ENCODE measurements at regions not wholly inside any gene's neighbourhood (a gene's known extent, or its start where the extent isn't known, plus 50 kb on each side); places are given as distances from the start of the nearest gene placed in this dataset.

DNA sequence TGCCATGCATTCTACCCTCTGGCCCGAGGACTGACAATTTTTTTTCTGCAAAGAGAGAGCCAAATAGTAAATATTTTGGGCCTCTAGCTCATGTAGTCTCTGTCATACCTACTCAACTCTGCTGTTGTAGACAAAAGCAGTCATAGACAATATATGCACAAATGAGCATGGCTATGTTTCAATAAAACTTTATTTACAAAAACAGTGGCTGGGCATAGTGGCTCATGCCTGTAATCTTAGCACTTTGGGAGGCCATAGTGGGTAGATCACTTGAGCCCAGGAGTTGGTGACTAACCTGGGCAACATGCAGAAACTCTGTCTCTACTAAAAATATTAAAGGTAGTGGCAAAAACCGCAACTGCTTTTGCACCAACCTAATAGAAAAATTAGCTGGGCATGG lies 153.7 kb upstream of the BTG1 start:
- no peak for DNase-seq (ENCODE audit: low read depth)
- H3K4me3 ChIP-seq (ENCODE audit: low read length): no peak overlapping the region
- TF ChIP-seq, protein P1, sequence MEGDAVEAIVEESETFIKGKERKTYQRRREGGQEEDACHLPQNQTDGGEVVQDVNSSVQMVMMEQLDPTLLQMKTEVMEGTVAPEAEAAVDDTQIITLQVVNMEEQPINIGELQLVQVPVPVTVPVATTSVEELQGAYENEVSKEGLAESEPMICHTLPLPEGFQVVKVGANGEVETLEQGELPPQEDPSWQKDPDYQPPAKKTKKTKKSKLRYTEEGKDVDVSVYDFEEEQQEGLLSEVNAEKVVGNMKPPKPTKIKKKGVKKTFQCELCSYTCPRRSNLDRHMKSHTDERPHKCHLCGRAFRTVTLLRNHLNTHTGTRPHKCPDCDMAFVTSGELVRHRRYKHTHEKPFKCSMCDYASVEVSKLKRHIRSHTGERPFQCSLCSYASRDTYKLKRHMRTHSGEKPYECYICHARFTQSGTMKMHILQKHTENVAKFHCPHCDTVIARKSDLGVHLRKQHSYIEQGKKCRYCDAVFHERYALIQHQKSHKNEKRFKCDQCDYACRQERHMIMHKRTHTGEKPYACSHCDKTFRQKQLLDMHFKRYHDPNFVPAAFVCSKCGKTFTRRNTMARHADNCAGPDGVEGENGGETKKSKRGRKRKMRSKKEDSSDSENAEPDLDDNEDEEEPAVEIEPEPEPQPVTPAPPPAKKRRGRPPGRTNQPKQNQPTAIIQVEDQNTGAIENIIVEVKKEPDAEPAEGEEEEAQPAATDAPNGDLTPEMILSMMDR (IDR thresholded peaks at IDR 0.05; ENCODE audit: insufficient read depth, low read depth, low read length, missing control alignments): no peak

DNA sequence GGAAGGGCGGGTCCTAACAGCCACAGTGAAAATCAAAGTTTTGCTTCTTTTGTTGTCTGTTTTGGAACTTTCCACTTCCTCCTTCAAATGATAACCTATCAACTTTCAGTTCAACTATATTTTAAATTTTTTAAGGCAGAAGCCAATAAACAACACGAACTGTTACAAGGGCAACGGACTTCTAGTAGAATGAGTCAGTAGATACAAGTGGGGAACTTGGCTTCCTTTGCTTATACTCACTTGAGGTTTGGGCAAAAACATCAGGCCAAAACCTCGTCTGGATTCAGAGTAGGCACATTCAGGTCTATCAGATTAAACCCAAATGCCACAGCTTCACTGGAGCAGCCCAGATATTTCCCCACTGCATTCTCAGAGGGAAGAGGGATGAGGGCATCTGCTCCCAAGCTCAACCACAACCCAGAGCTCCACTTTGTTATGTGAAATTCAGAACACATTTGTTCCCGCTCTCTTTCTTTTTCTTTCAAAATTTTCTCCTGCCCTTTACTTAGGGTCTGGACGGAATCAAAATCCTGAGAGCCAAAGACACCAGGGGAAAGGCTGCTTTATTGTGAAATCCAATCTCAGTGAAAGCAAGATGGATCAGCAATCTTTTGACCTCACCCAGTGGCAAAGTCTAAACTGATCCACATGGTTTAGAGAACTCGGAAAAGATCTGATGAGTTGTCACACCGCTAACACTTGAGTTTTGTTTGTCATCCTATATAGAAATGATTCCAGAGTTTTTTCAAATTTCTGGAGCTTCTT lies 152.5 kb upstream of the BTG1 start:
- no peak for DNase-seq (ENCODE audit: low read depth)
- TF ChIP-seq, protein P1 (IDR thresholded peaks at IDR 0.05; ENCODE audit: insufficient read depth, low read depth, low read length, missing control alignments): no peak
- no peak overlapping the region for H3K4me3 ChIP-seq (ENCODE audit: low read length)

DNA sequence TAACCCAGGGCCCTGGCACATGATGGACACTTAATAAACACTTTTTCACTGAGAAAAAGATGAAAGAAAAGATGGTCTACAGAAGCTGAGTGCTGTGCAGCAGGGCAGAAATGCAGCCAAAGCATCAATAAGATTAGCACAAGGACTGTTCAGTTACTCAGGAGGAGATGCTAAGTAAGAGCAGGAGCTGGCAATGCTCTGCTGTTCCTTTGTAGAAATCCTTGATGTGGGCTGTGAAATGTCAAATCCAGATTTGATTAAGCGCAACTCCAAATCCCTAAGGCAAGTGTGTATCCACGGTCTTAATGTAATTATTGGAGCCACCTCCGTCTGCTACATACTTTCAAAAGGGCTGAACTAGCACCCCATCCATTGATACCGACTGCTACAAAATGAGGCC lies 151.8 kb upstream of the BTG1 start:
- H3K4me3 ChIP-seq (ENCODE audit: low read length): no peak overlapping the region
- no peak for DNase-seq (ENCODE audit: low read depth)
- TF ChIP-seq, protein P1 (IDR thresholded peaks at IDR 0.05; ENCODE audit: insufficient read depth, low read depth, low read length, missing control alignments): no peak

DNA sequence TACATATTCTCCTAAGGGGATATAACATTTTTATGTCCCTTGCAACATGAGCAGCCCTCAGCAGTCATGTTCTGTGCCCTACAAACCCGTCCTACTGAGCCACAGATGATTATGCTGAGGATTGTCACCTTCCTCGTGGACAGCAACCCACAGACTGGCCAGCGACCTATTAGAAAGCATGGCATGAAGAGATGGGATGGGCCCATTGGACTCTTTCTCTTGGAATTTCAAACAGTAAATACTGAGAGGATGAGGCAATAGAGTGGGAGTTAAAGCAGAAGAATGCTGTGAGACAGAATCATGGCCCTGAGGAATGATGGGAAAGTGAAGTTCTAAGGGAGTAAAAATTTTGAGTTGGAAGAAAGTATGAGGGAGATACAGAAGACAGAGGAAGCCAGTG lies 149.9 kb upstream of the BTG1 start:
- TF ChIP-seq, protein P1 (IDR thresholded peaks at IDR 0.05; ENCODE audit: insufficient read depth, low read depth, low read length, missing control alignments): no peak
- no peak for DNase-seq (ENCODE audit: low read depth)
- H3K4me3 ChIP-seq (ENCODE audit: low read length): no peak overlapping the region

DNA sequence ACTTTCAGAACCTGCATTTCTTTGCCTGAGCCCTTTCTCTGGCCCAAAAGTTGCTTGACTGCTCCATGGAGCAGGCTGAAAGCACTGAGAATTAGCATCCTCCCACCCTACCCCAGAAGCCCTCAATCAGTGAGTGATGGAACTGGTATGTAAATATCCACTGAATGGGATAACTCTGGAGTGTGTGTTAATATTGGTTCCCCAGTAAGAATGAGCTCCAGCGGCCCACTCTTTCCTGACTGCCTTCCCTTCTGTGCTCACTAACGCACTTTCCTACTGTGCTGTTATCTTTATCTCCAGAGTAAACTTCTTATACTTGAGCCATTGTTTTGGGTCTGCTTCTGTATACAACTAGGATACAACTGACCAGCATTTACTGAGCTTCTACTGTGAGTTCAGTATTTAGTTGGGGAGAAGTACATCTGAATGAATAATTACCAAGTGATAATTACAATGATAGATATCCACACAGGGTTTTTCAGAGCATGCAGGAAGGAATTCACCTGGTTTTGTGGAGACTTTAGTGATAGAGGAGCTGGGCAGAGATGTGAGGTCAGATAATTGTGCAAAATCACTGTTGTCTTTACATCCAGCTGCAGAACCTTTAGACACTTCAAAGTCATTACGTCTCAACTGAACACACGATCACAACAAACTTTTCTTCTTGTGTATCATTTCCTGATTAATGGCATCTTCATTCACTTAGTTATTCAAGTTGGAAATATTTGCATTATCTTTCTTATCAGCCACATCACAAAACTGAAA lies 149.2 kb upstream of the BTG1 start:
- H3K4me3 ChIP-seq (ENCODE audit: low read length): no peak overlapping the region
- TF ChIP-seq, protein P1 (IDR thresholded peaks at IDR 0.05; ENCODE audit: insufficient read depth, low read depth, low read length, missing control alignments): no peak
- DNase-seq (ENCODE audit: low read depth): no peak

DNA sequence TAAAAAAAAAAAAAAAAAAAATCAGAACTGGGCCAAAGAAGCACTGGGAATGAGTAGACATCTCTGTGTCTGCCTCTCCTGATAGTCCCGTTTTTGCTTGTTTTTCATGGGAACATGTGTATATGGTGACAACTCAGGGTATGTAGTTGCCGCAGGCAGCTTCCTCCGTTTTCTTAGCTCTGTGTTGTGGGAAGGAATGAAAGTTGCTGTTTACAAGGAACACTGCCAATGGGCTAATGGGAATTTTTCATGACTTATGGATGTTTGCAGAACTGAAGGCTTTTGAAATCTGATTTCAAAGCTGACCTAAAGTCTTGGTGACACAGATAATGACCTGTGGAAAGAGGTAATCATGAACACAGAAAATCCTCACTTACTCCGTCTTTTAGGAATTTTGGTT lies 146.4 kb upstream of the BTG1 start:
- DNase-seq (ENCODE audit: low read depth): no peak
- TF ChIP-seq, protein P1 (IDR thresholded peaks at IDR 0.05; ENCODE audit: insufficient read depth, low read depth, low read length, missing control alignments): no peak

More for the DNA sequence above, 146.4 kb upstream of the BTG1 start:
- no peak overlapping the region for H3K4me3 ChIP-seq (ENCODE audit: low read length)
